Ishikawa (cell line): ENCODE measurements at regions not wholly inside any gene's neighbourhood (a gene's known extent, or its start where the extent isn't known, plus 50 kb on each side); places are given as distances from the start of the nearest gene placed in this dataset.

Experiments used
- CEBPB ChIP-seq: IDR thresholded peaks from 2 replicates; pipeline ENCODE4 v1.6.1; 2012
- CREB1 ChIP-seq: IDR thresholded peaks from 2 replicates; pipeline ENCODE4 v1.6.1; 2012; ENCODE audit warnings: low read depth
- EGR1 ChIP-seq: IDR thresholded peaks from 2 replicates; pipeline ENCODE4 v1.6.1; 2012
- EP300 ChIP-seq: IDR thresholded peaks from 2 replicates; pipeline ENCODE4 v1.6.1; 2012; ENCODE audit warnings: borderline replicate concordance
- FOXM1 ChIP-seq: IDR thresholded peaks from 2 replicates; pipeline ENCODE4 v1.6.1; 2012; ENCODE audit warnings: low read depth, borderline replicate concordance
- NFIC ChIP-seq: IDR thresholded peaks from 2 replicates; pipeline ENCODE4 v1.6.1; 2012
- RAD21 ChIP-seq: IDR thresholded peaks from 2 replicates; pipeline ENCODE4 v1.6.1; 2012; ENCODE audit warnings: low read depth
- REST ChIP-seq: IDR thresholded peaks from 2 replicates; pipeline ENCODE4 v1.6.1; 2012; ENCODE audit warnings: low read depth, mild to moderate bottlenecking
- TAF1 ChIP-seq: IDR thresholded peaks from 2 replicates; pipeline ENCODE4 v1.6.1; 2012; ENCODE audit warnings: low read depth, mild to moderate bottlenecking
- TCF12 ChIP-seq: IDR thresholded peaks from 2 replicates; pipeline ENCODE4 v1.6.1; 2012; ENCODE audit warnings: low read depth
- TEAD4 ChIP-seq: IDR thresholded peaks from 2 replicates; pipeline ENCODE4 v1.6.1; 2012
- USF1 ChIP-seq: IDR thresholded peaks from 2 replicates; pipeline ENCODE4 v1.6.1; 2012
- YY1 ChIP-seq: IDR thresholded peaks from 2 replicates; pipeline ENCODE4 v1.6.1; 2012; ENCODE audit warnings: low read depth
- ZBTB7A ChIP-seq: IDR thresholded peaks from 2 replicates; pipeline ENCODE4 v1.6.1; 2012; ENCODE audit warnings: low read depth

GRCh38 chr3:177569875-177570657 is 372.8 kb upstream of the TBL1XR1 start:
- TF ChIP-seq EGR1 (no peak), RAD21 (no peak), NFIC (0 out of 2 replicates have a peak, but pooled peaks have one; percentile 5), USF1 (no peak), CREB1 (no peak), TCF12 (no peak), REST (no peak)

- TF ChIP-seq CEBPB, result no peak
- TF ChIP-seq YY1, result no peak
- no peak for TF ChIP-seq FOXM1
- TF ChIP-seq USF1, result no peak
- no peak for TF ChIP-seq EGR1
These were observed 374.1 kb upstream of the TBL1XR1 start for GRCh38 chr3:177571271-177571943.

- no peak for TF ChIP-seq EGR1
- no peak for TF ChIP-seq NFIC
- TF ChIP-seq USF1, result no peak
- no peak for TF ChIP-seq ZBTB7A
- no peak for TF ChIP-seq RAD21
- no peak; the same call in 1 of the 2 replicates for TF ChIP-seq EP300
- TF ChIP-seq TCF12, result no peak
- TF ChIP-seq TEAD4, result no peak
- TF ChIP-seq REST, result no peak
- no peak for TF ChIP-seq CEBPB
- no peak for TF ChIP-seq YY1
These were observed 374.6 kb upstream of the TBL1XR1 start for GRCh38 chr3:177571944-177572315.

- no peak for TF ChIP-seq YY1
- TF ChIP-seq USF1, result no peak
- TF ChIP-seq REST, result no peak
- TF ChIP-seq CREB1, result no peak
- no peak for TF ChIP-seq ZBTB7A
- no peak for TF ChIP-seq FOXM1
- TF ChIP-seq RAD21, result no peak
- no peak for TF ChIP-seq TAF1
- no peak for TF ChIP-seq EP300
- TF ChIP-seq TEAD4, result no peak
- TF ChIP-seq TCF12, result no peak
- TF ChIP-seq EGR1, result no peak
- TF ChIP-seq CEBPB, result no peak
These were observed 377.1 kb upstream of the TBL1XR1 start for GRCh38 chr3:177574222-177574856.
